22Rv1 (cell line): ENCODE measurements at regions not wholly inside any gene's neighbourhood (a gene's known extent, or its start where the extent isn't known, plus 50 kb on each side); places are given as distances from the start of the nearest gene placed in this dataset.
"Not testable (repeated sequence)": the region's sequence is repeated elsewhere in the genome, so short reads cannot be mapped to it uniquely, and the experiment has no call there.

Experiments
- CTCF ChIP-seq: fragments of 450-650 bp; IDR thresholded peaks from 2 replicates; pipeline ENCODE4 v1.5.1; 2017; ENCODE audit warnings: mild to moderate bottlenecking
- ZFX ChIP-seq: fragments of 450-650 bp; IDR thresholded peaks from 2 replicates; pipeline ENCODE4 v1.6.1; 2017; ENCODE audit warnings: antibody characterized with exemption, borderline replicate concordance

GRCh38 chrX:6988694-6989093, 158.8 kb upstream of the STS start:
- not testable (repeated sequence) for TF ChIP-seq CTCF, ZFX
